Cardiac muscle cell (in vitro differentiated cells and primary cell): ENCODE measurements at regions not wholly inside any gene's neighbourhood (a gene's known extent, or its start where the extent isn't known, plus 50 kb on each side); places are given as distances from the start of the nearest gene placed in this dataset.

Experiments
- DNase-seq, 2 donors: peaks; one replicate each; pipeline versions ENCODE4 v3.0.0 to v3.0.0-alpha.2; 2010 to 2017; ENCODE audit warnings: low read depth in 1 of 2, low spot score in 1 of 2
- H3K27ac ChIP-seq: fragments of 200-600 bp; sonication (generic); 2 replicates; pipeline ENCODE4 v1.5.1; 2016
- H3K27me3 ChIP-seq: fragments of 200-600 bp; sonication (generic); 2 replicates; pipeline ENCODE4 v1.6.0; 2016; ENCODE audit warnings: control low read depth
- H3K36me3 ChIP-seq: fragments of 200-600 bp; sonication (generic); 2 replicates; pipeline ENCODE4 v1.5.1; 2016; ENCODE audit warnings: control low read depth
- H3K4me1 ChIP-seq: fragments of 200-600 bp; sonication (generic); 2 replicates; pipeline ENCODE4 v1.8.1; 2017; ENCODE audit warnings: low read depth, mild to moderate bottlenecking, mixed run types
- H3K4me3 ChIP-seq: fragments of 200-600 bp; sonication (generic); 2 replicates; pipeline ENCODE4 v1.5.1; 2016; ENCODE audit warnings: mild to moderate bottlenecking
- H3K9me3 ChIP-seq: fragments of 200-600 bp; sonication (generic); 2 replicates; pipeline ENCODE4 v1.5.1; 2017; ENCODE audit warnings: low read depth, mild to moderate bottlenecking, control low read depth
- CTCF ChIP-seq: IDR thresholded peaks from 2 replicates; pipeline ENCODE4 v1.5.1; 2012; ENCODE audit warnings: low read depth, mild to moderate bottlenecking, low read length

GRCh38 chr1:187157552-187157951 lies 328.8 kb downstream of the PLA2G4A start:
- no peak for DNase-seq
- Histone ChIP-seq H3K4me3 (no peak overlapping the region), H3K9me3 (no peaks in the 10 kb centered on the region), H3K27ac (no peak overlapping the region), H3K27me3 (no peaks in the 10 kb centered on the region), H3K36me3 (no peaks in the 10 kb centered on the region), H3K4me1 (no peaks in the 10 kb centered on the region)
- no peak for TF ChIP-seq CTCF

- no peaks in the 10 kb centered on the region for H3K36me3 ChIP-seq
- no peaks in the 10 kb centered on the region for H3K9me3 ChIP-seq
- no peak for DNase-seq
- no peaks in the 10 kb centered on the region for H3K4me1 ChIP-seq
- no peak for TF ChIP-seq CTCF
- no peaks in the 10 kb centered on the region for H3K27me3 ChIP-seq
- no peak overlapping the region for H3K4me3 ChIP-seq
- no peak overlapping the region for H3K27ac ChIP-seq
Measured at GRCh38 chr1:187167555-187167954, 338.8 kb downstream of the PLA2G4A start.

GRCh38 chr1:187168297-187168696 lies 339.5 kb downstream of the PLA2G4A start:
- H3K27ac ChIP-seq, result no peak overlapping the region
- no peak for TF ChIP-seq CTCF
- DNase-seq, result no peak
- H3K4me1 ChIP-seq, result no peaks in the 10 kb centered on the region
- no peaks in the 10 kb centered on the region for H3K27me3 ChIP-seq
- H3K4me3 ChIP-seq, result no peak overlapping the region
- no peaks in the 10 kb centered on the region for H3K9me3 ChIP-seq
- no peaks in the 10 kb centered on the region for H3K36me3 ChIP-seq

GRCh38 chr1:187185389-187185788 lies 356.6 kb downstream of the PLA2G4A start:
- H3K27me3 ChIP-seq, result no peaks in the 10 kb centered on the region
- no peak for DNase-seq
- no peak overlapping the region for H3K27ac ChIP-seq
- no peak overlapping the region for H3K4me3 ChIP-seq
- no peaks in the 10 kb centered on the region for H3K9me3 ChIP-seq
- TF ChIP-seq CTCF, result no peak
- no peaks in the 10 kb centered on the region for H3K4me1 ChIP-seq
- H3K36me3 ChIP-seq, result no peaks in the 10 kb centered on the region

GRCh38 chr1:187197685-187198084 lies 368.9 kb downstream of the PLA2G4A start:
- no peak for DNase-seq
- H3K4me3 ChIP-seq, result no peak overlapping the region
- no peaks in the 10 kb centered on the region for H3K4me1 ChIP-seq
- no peaks in the 10 kb centered on the region for H3K36me3 ChIP-seq
- TF ChIP-seq CTCF, result no peak
- H3K27ac ChIP-seq, result no peak overlapping the region
- H3K9me3 ChIP-seq, result no peaks in the 10 kb centered on the region
- no peaks in the 10 kb centered on the region for H3K27me3 ChIP-seq

GRCh38 chr1:187203257-187203656 lies 374.5 kb downstream of the PLA2G4A start:
- Histone ChIP-seq H3K27me3 (no peaks in the 10 kb centered on the region), H3K27ac (no peak overlapping the region), H3K4me1 (no peaks in the 10 kb centered on the region), H3K4me3 (no peak overlapping the region), H3K9me3 (no peaks in the 10 kb centered on the region), H3K36me3 (no peaks in the 10 kb centered on the region)
- TF ChIP-seq CTCF, result no peak
- no peak for DNase-seq
